B cell (primary cell): ENCODE measurements at regions not wholly inside any gene's neighbourhood (a gene's known extent, or its start where the extent isn't known, plus 50 kb on each side); places are given as distances from the start of the nearest gene placed in this dataset.

Experiments
- EZH2 ChIP-seq: IDR thresholded peaks from 2 replicates; pipeline ENCODE4 v1.6.1; 2012; ENCODE audit warnings: borderline replicate concordance, low read depth, mild to moderate bottlenecking, moderate library complexity, low read length; ENCODE audit not compliant: insufficient read depth, poor library complexity, severe bottlenecking
- TF ChIP-seq, protein P1 (sequence below): fragments of 200-600 bp; IDR thresholded peaks from one replicate; pipeline ENCODE4 v1.8.0; 2022; ENCODE audit warnings: antibody characterized with exemption, mild to moderate bottlenecking

DNA sequence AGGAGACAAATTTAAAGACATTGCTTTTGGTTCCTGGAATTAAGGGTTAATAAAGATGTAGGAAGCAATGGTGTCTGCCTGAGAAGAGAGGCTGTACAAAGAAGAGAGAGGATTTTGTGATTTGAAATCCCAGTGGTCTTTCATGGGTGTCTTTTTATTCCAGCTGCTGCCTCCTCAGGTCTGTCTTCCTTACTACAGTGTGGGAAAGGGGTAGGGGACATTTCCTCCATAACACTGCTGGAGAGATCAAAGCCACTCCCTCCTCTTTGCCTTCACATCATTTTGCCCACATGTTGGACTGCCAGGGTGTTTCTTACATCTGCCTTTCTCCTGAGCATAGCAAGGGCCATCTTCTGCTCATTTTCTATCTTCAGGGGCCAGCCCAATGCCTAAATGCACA is 348.5 kb downstream of the EN1 start:
- TF ChIP-seq EZH2: no peak
- TF ChIP-seq, protein P1, sequence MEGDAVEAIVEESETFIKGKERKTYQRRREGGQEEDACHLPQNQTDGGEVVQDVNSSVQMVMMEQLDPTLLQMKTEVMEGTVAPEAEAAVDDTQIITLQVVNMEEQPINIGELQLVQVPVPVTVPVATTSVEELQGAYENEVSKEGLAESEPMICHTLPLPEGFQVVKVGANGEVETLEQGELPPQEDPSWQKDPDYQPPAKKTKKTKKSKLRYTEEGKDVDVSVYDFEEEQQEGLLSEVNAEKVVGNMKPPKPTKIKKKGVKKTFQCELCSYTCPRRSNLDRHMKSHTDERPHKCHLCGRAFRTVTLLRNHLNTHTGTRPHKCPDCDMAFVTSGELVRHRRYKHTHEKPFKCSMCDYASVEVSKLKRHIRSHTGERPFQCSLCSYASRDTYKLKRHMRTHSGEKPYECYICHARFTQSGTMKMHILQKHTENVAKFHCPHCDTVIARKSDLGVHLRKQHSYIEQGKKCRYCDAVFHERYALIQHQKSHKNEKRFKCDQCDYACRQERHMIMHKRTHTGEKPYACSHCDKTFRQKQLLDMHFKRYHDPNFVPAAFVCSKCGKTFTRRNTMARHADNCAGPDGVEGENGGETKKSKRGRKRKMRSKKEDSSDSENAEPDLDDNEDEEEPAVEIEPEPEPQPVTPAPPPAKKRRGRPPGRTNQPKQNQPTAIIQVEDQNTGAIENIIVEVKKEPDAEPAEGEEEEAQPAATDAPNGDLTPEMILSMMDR: no peak
